EH (cell line): ENCODE measurements at regions not wholly inside any gene's neighbourhood (a gene's known extent, or its start where the extent isn't known, plus 50 kb on each side); places are given as distances from the start of the nearest gene placed in this dataset.
"Not testable (repeated sequence)": the region's sequence is repeated elsewhere in the genome, so short reads cannot be mapped to it uniquely, and the experiment has no call there.

Experiments used
- DNase-seq: peaks from one replicate; pipeline ENCODE4 v3.0.0-alpha.2; 2015; ENCODE audit warnings: low read depth

GRCh38 chr6:146985111-146985510 is 219.1 kb upstream of the STXBP5 start:
- DNase-seq = peak; percentile 30

- no peak for DNase-seq
These were observed 218.3 kb upstream of the STXBP5 start for GRCh38 chr6:146985966-146986365.

- not testable (repeated sequence) for DNase-seq
These were observed 216.3 kb upstream of the STXBP5 start for GRCh38 chr6:146987938-146988337.

GRCh38 chr6:146989860-146990259 is 214.4 kb upstream of the STXBP5 start:
- no peak for DNase-seq

- DNase-seq = peak; percentile 84
These were observed 213.9 kb upstream of the STXBP5 start for GRCh38 chr6:146990284-146990683.

GRCh38 chr6:146990821-146991798 is 213.1 kb upstream of the STXBP5 start:
- DNase-seq = peak; percentile 68

- DNase-seq = peak; percentile 75
These were observed 207.2 kb upstream of the STXBP5 start for GRCh38 chr6:146997062-146997461.

GRCh38 chr6:146999766-147000165 is 204.5 kb upstream of the STXBP5 start:
- no peak for DNase-seq

GRCh38 chr6:147000545-147001488 is 203.4 kb upstream of the STXBP5 start:
- peak; percentile 73 for DNase-seq

- peak; percentile 45 for DNase-seq
These were observed 202.6 kb upstream of the STXBP5 start for GRCh38 chr6:147001621-147002020.

GRCh38 chr6:147003186-147003585 is 201.0 kb upstream of the STXBP5 start:
- peak; percentile 29 for DNase-seq

GRCh38 chr6:147005499-147005898 is 198.7 kb upstream of the STXBP5 start:
- DNase-seq = no peak

- no peak for DNase-seq
These were observed 196.8 kb upstream of the STXBP5 start for GRCh38 chr6:147007441-147007840.

GRCh38 chr6:147009358-147009757 is 194.9 kb upstream of the STXBP5 start:
- DNase-seq = no peak

GRCh38 chr6:147015674-147016073 is 188.5 kb upstream of the STXBP5 start:
- no peak for DNase-seq

GRCh38 chr6:147016440-147016839 is 187.8 kb upstream of the STXBP5 start:
- DNase-seq = no peak

GRCh38 chr6:147017153-147017552 is 187.1 kb upstream of the STXBP5 start:
- DNase-seq = no peak

GRCh38 chr6:147019001-147019400 is 185.2 kb upstream of the STXBP5 start:
- DNase-seq = no peak

- peak; percentile 59 for DNase-seq
These were observed 182.2 kb upstream of the STXBP5 start for GRCh38 chr6:147022041-147022440.

- DNase-seq = no peak
These were observed 181.1 kb upstream of the STXBP5 start for GRCh38 chr6:147023148-147023547.

GRCh38 chr6:147023581-147023980 is 180.6 kb upstream of the STXBP5 start:
- DNase-seq = peak; percentile 10

- no peak for DNase-seq
These were observed 174.3 kb upstream of the STXBP5 start for GRCh38 chr6:147029923-147030322.

GRCh38 chr6:147033267-147033666 is 170.9 kb upstream of the STXBP5 start:
- peak; percentile 76 for DNase-seq
